ENCODE measurements at regions not wholly inside any gene's neighbourhood (a gene's known extent, or its start where the extent isn't known, plus 50 kb on each side); places are given as distances from the start of the nearest gene placed in this dataset.

DNA sequence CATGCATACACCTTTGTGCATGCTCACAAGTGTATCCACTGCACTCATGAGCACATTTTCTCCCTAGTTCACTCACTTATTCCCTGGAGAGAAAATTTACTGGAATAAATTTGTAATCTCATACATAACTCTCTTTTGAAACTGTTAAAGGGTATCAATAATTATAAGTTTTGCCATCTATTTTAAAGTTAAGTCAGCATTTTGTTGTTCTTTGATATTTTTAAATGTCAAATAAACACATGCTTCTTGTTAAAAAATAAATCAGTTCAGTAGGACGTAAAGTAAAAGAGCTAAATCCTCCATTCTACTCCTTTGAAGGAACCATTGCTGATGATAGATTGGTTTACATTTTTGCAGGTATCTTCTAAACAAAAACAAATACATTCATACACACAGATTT is 522.1 kb downstream of the NR4A2 start:
- Histone ChIP-seq H3K79me2 (ENCODE audit: control insufficient read depth in 1 of 2, insufficient read depth in 2 of 2, low read length in 2 of 2) (no peaks in the 10 kb centered on the region), H3K4me2 (ENCODE audit: insufficient read depth in 1 of 2, low read depth in 2 of 2, low read length in 2 of 2) (no peak overlapping the region), H3K27ac (ENCODE audit: low read depth, low read length) (no peak overlapping the region), H2AK5ac (ENCODE audit: low read depth, low read length) (no peak overlapping the region), H3K23me2 (ENCODE audit: low read depth, low read length) (no peaks in the 10 kb centered on the region), H2BK5ac (ENCODE audit: low read depth, low read length) (no peak overlapping the region), H3K4me1 (replicated peaks in 1 of 4; ENCODE audit: control insufficient read depth in 3 of 4, insufficient read depth in 4 of 4, low read length in 3 of 4) (no peaks in the 10 kb centered on the region), H4K8ac (ENCODE audit: extremely low read depth, insufficient read depth, low read length) (no peak overlapping the region), H3K56ac (replicated peaks; ENCODE audit: insufficient read length, low read depth, low read length) (no peak overlapping the region), H3K9me3 (ENCODE audit: insufficient read depth in 2 of 2, low read depth in 1 of 2, low read length in 1 of 2) (no peaks in the 10 kb centered on the region), H3K4me3 (ENCODE audit: extremely low read depth in 1 of 4, insufficient read depth in 2 of 4, low read depth in 3 of 4, low read length in 4 of 4) (no peak overlapping the region), H4K5ac (ENCODE audit: insufficient read length, low read depth, low read length) (no peak overlapping the region), H3K14ac (ENCODE audit: insufficient read length) (no peak overlapping the region), H3K23ac (ENCODE audit: insufficient read length) (no peak overlapping the region), H3K27me3 (replicated peaks in 1 of 4; ENCODE audit: control insufficient read depth in 3 of 4, extremely low read depth in 1 of 4, insufficient read depth in 3 of 4, low read length in 3 of 4) (no peaks in the 10 kb centered on the region), H2BK12ac (ENCODE audit: low read depth, low read length) (no peak overlapping the region), H2BK15ac (ENCODE audit: low read length) (no peak overlapping the region), H2BK120ac (replicated peaks; ENCODE audit: low read depth, low read length) (no peak overlapping the region), H2BK20ac (ENCODE audit: low read length) (no peak overlapping the region), H3K9ac (replicated peaks in 1 of 4; ENCODE audit: extremely low read depth in 1 of 4, low read depth in 3 of 4, low read length in 3 of 4) (no peak overlapping the region), H2AFZ (ENCODE audit: low read length) (no peak overlapping the region), H4K91ac (replicated peaks; ENCODE audit: insufficient read length, low read length) (no peak overlapping the region), H4K20me1 (replicated peaks in 1 of 2; ENCODE audit: control insufficient read depth in 1 of 2, insufficient read depth in 2 of 2, low read length in 2 of 2) (no peaks in the 10 kb centered on the region), H3K79me1 (ENCODE audit: low read depth, low read length) (no peaks in the 10 kb centered on the region), H3K18ac (ENCODE audit: extremely low read depth, low read length) (no peak overlapping the region), H3K4ac (replicated peaks; ENCODE audit: insufficient read length, low read depth, low read length) (no peak overlapping the region), H3K36me3 (ENCODE audit: control insufficient read depth in 2 of 4, insufficient read depth in 4 of 4, low read length in 3 of 4) (no peaks in the 10 kb centered on the region)
- CTCF ChIA-PET (ENCODE audit: partially characterized antibody) = no interaction called here
- FAIRE-seq (no peak), DNase-seq (ENCODE audit: low read depth in 1 of 2, low spot score in 2 of 2) (no peak)
- WGBS, 2 experiments (ENCODE audit: extremely low coverage in 1 of 2, insufficient coverage in 1 of 2, insufficient read length in 1 of 2, insufficient replicate concordance in 2 of 2, low coverage in 1 of 2, low lambda C conversion rate in 2 of 2, missing lambda C conversion rate in 1 of 2) = 100% methylated on average over 1 of the region's 1 CpG; no CpG with 5 or more reads in 1 of the 2 experiments
- POLR2A ChIA-PET (ENCODE audit: partially characterized antibody) = no interaction called here
- no peak for TF ChIP-seq SP1 (IDR thresholded peaks at IDR 0.05; ENCODE audit: low read depth, low read length)
- TF ChIP-seq POU5F1 (IDR thresholded peaks at IDR 0.05; ENCODE audit: low read depth, low read length) = no peak
- TF ChIP-seq POLR2A (IDR thresholded peaks at IDR 0.05; ENCODE audit: control extremely low read depth in 1 of 2, low read depth in 2 of 2, low read length in 2 of 2) = no peak
- TF ChIP-seq, protein P1, sequence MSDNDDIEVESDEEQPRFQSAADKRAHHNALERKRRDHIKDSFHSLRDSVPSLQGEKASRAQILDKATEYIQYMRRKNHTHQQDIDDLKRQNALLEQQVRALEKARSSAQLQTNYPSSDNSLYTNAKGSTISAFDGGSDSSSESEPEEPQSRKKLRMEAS (IDR thresholded peaks at IDR 0.05) = no peak
- TF ChIP-seq RXRA (IDR thresholded peaks at IDR 0.05; ENCODE audit: insufficient read depth, low read depth, low read length) = no peak
- TF ChIP-seq TCF12 (IDR thresholded peaks at IDR 0.05; ENCODE audit: low read depth, low read length) = no peak

Measured in H1 (cell line).